Left lung (tissue), 4 donors: ENCODE measurements at regions not wholly inside any gene's neighbourhood (a gene's known extent, or its start where the extent isn't known, plus 50 kb on each side); places are given as distances from the start of the nearest gene placed in this dataset.

Source experiments
- ATAC-seq: fragments of 200-7000 bp; cut with Tn5 transposase; one replicate; pipeline ENCODE4 v1.9.1; 2020; ENCODE audit warnings: moderate library complexity
- DNase-seq, 4 donors: peaks; one replicate each; pipeline ENCODE4 v3.0.0-alpha.2; 2013 to 2020
- H3K27ac ChIP-seq, 2 donors: fragments of 200-600 bp; sonication (generic) in 1 of 2; one replicate each; pipeline versions ENCODE4 v1.5.0 to v1.8.0; 2020 to 2021
- H3K27me3 ChIP-seq, 2 donors: fragments of 200-600 bp; sonication (generic) in 1 of 2; one replicate each; pipeline versions ENCODE4 v1.5.0 to v1.8.0; 2020 to 2021
- H3K36me3 ChIP-seq, 2 donors: fragments of 200-600 bp; sonication (generic) in 1 of 2; one replicate each; pipeline versions ENCODE4 v1.5.0 to v1.8.0; 2020 to 2021
- H3K4me1 ChIP-seq, 2 donors: fragments of 200-600 bp; one replicate each; pipeline ENCODE4 v1.8.0; 2021
- H3K4me3 ChIP-seq, 2 donors: fragments of 200-600 bp; sonication (generic) in 1 of 2; one replicate each; pipeline versions ENCODE4 v1.5.0 to v1.8.0; 2020 to 2021; ENCODE audit warnings: mild to moderate bottlenecking in 1 of 2
- H3K9me3 ChIP-seq, 2 donors: fragments of 200-600 bp; sonication (generic) in 1 of 2; one replicate each; pipeline versions ENCODE4 v1.5.0 to v1.8.0; 2020 to 2021
- intact Hi-C, 2 donors: fragments of 100-400 bp; cut with DNase I; formaldehyde crosslinking; loops; one replicate each; pipeline versions ENCODE4 v1.11.2 to v1.14.2; 2022
- TF ChIP-seq, protein P1 (sequence below), 2 donors: fragments of 200-600 bp; sonication (generic) in 1 of 2; IDR thresholded peaks; one replicate each; pipeline versions ENCODE4 v1.5.0 to v1.8.0; 2021; ENCODE audit warnings: antibody characterized with exemption in 2 of 2
- donor health status: DM: no; HTN: yes; CAD: no.
- donor health status: DM: no; HTN: no; CAD: no.

DNA sequence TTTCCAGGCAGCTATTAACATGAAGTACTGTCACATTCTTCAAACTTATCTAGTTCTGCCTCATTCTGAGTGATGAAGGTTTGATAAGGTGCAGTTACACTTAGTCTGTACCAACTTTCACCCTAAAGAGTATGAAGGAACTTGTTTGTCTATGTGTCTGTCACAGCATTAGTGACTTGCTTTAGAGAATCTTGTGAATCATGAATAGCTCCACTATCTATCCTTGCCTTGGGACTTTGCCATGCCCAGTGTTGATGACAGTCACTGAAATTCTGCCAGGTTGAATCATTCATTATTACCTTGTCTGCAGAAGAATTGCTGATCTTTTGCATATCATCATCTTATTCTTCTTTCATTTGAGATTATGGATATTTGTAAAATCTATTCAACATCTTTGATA is 50.9 kb upstream of the A1CF start:
- TF ChIP-seq, protein P1, sequence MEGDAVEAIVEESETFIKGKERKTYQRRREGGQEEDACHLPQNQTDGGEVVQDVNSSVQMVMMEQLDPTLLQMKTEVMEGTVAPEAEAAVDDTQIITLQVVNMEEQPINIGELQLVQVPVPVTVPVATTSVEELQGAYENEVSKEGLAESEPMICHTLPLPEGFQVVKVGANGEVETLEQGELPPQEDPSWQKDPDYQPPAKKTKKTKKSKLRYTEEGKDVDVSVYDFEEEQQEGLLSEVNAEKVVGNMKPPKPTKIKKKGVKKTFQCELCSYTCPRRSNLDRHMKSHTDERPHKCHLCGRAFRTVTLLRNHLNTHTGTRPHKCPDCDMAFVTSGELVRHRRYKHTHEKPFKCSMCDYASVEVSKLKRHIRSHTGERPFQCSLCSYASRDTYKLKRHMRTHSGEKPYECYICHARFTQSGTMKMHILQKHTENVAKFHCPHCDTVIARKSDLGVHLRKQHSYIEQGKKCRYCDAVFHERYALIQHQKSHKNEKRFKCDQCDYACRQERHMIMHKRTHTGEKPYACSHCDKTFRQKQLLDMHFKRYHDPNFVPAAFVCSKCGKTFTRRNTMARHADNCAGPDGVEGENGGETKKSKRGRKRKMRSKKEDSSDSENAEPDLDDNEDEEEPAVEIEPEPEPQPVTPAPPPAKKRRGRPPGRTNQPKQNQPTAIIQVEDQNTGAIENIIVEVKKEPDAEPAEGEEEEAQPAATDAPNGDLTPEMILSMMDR (IDR thresholded peaks at IDR 0.05), result no peak
- ATAC-seq (no peak), DNase-seq (no peak)
- H3K36me3 ChIP-seq, result no peaks in the 10 kb centered on the region
- H3K9me3 ChIP-seq, result no peaks in the 10 kb centered on the region
- H3K4me1 ChIP-seq, result no peaks in the 10 kb centered on the region
- no peaks in the 10 kb centered on the region for H3K27me3 ChIP-seq
- no peak overlapping the region for H3K4me3 ChIP-seq
- intact Hi-C loops, result no loop called here
- no peak overlapping the region for H3K27ac ChIP-seq

DNA sequence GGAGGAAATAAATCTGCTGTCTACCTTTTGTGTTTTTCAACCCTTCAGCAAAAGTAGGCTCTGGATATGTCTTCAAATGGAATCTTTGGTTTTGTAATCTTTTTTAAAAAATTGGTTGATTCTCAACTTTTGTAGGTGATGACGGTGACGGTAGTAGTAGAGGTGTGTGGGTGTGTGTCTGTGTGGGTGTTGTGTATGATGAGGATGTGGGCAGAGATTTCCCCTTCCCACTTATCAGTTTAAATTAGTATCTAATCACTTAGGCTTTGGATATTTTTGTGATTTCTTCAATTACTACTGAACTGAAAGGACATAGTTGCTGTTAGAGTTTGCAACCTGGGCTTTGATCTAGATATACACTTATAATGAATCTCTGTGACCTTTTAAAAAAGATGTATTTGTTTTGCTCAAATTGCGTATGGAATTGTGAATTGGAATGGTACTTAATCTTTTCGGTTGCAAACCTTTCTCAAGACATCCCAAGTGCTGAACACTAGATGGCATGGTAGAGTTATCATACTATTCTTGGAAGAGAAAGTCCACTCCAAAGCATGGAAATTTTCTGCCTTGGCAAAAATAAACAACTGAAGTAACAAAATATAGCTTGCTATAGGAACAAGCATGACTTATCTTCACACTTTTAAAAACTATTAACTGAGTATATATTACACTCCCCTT is 51.9 kb upstream of the A1CF start:
- no peaks in the 10 kb centered on the region for H3K4me1 ChIP-seq
- peak in 2 of 4 donors; percentile 28 to 65 for DNase-seq
- intact Hi-C loops, result no loop called here
- peak; percentile 69 for ATAC-seq
- H3K27me3 ChIP-seq, result no peaks in the 10 kb centered on the region
- no peaks in the 10 kb centered on the region for H3K9me3 ChIP-seq
- no peak overlapping the region for H3K4me3 ChIP-seq
- no peaks in the 10 kb centered on the region for H3K36me3 ChIP-seq
- TF ChIP-seq, protein P1 (IDR thresholded peaks at IDR 0.05), result peak; percentile 25 to 29
- no peak overlapping the region for H3K27ac ChIP-seq

DNA sequence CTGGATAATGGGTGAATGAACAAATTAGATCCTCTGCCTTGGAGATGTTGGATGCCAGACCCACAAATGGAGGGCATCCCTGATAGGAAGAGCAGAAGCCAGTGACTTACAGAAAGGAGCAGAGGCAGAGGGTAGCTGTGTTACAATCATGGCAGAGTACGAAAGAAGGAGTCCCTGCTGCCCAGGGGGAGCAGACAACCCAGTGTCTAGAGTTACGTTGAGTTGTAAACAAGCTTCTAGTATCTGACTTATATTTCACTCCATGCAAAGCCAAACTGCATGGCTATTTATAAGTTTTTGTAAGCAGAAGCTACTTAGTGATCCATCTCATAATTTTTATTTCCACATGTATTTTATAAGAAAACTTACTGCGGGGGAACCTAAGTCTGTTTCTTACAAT is 56.2 kb upstream of the A1CF start:
- Histone ChIP-seq H3K27me3 (no peaks in the 10 kb centered on the region), H3K4me3 (no peak overlapping the region), H3K9me3 (no peaks in the 10 kb centered on the region), H3K27ac (no peak overlapping the region), H3K36me3 (no peaks in the 10 kb centered on the region), H3K4me1 (no peaks in the 10 kb centered on the region)
- TF ChIP-seq, protein P1 (IDR thresholded peaks at IDR 0.05), result no peak
- intact Hi-C loops, result no loop called here
- ATAC-seq (no peak), DNase-seq (no peak)

DNA sequence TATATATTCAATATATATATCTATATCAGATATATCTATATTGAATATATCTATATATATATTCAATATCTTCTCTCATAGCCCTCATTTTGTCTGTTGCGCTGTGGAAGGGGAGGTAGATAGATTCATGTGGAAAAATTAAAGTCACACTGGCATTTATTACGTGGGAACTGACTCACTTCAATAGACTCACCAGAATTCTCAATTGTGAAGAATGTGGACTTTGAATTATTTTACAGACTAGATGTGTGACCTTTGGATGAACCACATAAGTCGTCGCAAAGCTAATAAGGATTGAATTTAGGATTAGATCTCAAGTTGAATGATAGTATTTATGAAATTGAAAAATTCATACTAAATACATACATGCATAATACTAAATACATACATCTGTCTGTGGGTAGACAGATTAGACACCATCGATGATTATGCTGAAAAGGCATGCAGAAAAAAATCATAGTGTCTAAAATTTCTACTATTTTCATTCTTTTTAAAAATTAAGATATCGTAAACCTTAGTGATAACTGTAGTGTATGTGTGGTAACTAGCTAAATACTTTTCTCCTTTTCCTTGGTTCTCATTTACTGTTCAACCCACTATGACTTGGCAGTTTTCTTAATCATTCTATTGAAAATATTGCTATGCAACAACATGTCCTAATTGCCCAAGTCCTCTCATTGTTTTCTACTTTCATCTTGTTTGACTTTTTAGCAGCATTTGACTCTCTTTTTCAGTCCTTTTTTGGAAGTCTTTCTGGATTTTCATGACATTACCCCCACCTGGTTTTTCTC is 61.8 kb upstream of the A1CF start:
- Histone ChIP-seq H3K4me1 (no peaks in the 10 kb centered on the region), H3K36me3 (no peaks in the 10 kb centered on the region), H3K4me3 (no peak overlapping the region), H3K9me3 (no peaks in the 10 kb centered on the region), H3K27me3 (no peaks in the 10 kb centered on the region), H3K27ac (no peak overlapping the region)
- DNase-seq (no peak), ATAC-seq (no peak)
- TF ChIP-seq, protein P1 (IDR thresholded peaks at IDR 0.05), result no peak
- intact Hi-C loops, result no loop called here

DNA sequence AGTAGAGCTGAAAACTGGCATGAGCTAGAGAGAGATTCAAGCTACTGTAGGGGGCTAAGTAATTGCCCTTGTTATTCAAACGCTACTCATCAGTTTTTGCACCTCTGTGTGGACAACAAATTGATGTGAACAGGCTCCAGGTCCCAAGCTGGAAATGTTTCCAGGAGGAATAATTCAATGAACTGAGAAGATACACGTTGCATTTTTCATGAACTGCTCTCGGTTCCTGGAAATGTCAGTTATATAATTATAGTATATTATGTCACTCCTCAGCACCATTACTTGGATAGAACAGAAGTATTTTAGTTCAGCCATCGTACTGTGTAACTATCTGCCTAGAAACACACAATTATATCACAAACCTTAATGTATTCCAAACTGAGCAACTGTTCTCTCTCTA is 65.9 kb upstream of the A1CF start:
- no peaks in the 10 kb centered on the region for H3K4me1 ChIP-seq
- DNase-seq (no peak), ATAC-seq (no peak)
- intact Hi-C loops, result no loop called here
- TF ChIP-seq, protein P1 (IDR thresholded peaks at IDR 0.05), result no peak
- no peak overlapping the region for H3K27ac ChIP-seq
- no peaks in the 10 kb centered on the region for H3K27me3 ChIP-seq
- H3K9me3 ChIP-seq, result no peaks in the 10 kb centered on the region
- no peak overlapping the region for H3K4me3 ChIP-seq
- no peaks in the 10 kb centered on the region for H3K36me3 ChIP-seq
